HG03159 (cell line): ENCODE measurements at regions not wholly inside any gene's neighbourhood (a gene's known extent, or its start where the extent isn't known, plus 50 kb on each side); places are given as distances from the start of the nearest gene placed in this dataset.

ENCODE experiments used
- ATAC-seq: cut with Tn5 transposase; IDR thresholded peaks from one replicate; pipeline ENCODE4 v1.9.1; 2021; ENCODE audit warnings: mild to moderate bottlenecking, moderate library complexity; ENCODE audit not compliant: unreplicated experiment

DNA sequence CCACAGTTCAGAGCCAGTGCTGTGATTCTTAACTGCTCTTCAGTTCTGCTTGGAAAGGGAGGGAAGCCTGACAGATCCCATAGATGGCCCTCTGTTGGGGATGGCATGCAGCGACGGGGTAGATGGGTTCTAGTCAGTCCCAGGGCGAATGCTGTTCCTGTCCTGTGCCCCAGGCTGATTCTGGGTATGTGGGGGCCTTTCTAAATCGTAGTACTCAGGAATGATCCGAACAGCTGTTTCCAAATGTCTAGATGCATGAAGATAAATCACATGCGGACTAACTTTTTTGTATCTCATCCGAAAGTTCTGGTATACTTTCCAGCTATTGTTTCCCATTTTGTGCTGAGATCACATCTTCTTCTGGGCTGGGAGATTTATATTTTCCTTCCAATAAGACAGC is 186.0 kb upstream of the MKI67 start:
- no peak for ATAC-seq

DNA sequence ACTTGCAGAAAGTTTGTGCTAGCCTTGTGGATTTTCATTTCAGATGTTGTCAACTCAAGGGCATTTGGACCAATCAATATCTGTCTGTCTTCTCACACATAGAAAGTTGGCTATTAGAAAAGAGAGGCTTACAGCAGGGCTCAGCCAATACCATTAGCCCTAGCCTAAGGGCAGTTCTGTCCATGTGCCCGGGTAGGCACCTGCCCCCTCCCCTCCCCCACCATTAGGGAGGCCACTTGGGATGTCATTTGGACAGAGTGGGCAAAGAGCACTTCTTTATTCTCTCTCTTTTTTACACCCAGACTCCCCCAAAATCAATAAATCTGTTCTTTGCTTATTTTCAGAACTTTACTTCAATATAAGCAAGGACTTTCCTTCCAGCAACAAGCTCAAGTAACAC is 188.5 kb upstream of the MKI67 start:
- ATAC-seq: no peak

DNA sequence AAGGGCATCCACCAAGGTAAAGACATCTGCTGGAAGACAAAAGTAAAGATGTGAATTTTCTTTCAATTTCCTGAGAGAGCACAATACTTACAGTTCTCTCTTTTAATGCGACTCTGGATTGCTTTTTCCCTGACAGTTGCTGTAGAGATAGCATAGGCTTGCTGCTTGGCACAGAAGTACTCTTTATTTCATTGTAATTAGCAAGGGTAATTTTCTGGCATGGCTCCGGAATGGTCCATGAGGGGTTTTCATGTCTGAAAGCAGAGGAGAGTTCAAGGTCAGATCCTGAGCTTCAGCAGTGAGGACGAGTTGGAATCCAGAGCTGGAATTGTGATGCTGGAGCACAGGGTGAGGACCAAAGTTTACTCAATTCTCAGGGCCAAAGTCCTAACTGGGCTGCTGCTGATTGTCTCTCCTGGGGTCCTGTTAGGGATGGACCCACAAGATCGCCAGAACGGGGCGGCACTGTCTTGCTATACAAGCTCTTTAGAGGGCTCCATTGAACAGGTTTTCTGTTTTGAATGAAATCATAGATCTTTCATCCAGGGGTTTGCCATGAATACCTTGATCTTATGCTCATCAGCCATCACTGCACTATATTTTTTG is 190.0 kb upstream of the MKI67 start:
- ATAC-seq: no peak

DNA sequence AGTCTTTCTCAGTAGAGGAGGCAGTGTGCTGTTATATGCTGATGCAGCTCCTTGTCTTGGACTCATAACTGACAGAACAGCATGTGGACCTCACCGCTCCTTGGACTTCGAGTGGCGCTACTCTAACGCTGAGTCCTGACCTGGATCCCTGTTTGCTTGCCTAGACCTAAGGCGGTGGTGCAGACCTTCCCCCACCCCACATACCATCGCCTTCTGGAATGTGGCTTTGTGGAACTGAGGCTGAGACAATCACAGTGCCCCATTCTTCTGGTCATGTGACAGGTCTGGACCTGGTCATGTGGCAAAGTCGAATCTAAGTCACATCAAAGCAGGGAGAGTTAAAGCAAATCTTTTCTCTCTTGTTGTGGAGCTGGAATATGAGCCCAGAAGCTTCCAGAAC is 190.7 kb upstream of the MKI67 start:
- no peak for ATAC-seq

DNA sequence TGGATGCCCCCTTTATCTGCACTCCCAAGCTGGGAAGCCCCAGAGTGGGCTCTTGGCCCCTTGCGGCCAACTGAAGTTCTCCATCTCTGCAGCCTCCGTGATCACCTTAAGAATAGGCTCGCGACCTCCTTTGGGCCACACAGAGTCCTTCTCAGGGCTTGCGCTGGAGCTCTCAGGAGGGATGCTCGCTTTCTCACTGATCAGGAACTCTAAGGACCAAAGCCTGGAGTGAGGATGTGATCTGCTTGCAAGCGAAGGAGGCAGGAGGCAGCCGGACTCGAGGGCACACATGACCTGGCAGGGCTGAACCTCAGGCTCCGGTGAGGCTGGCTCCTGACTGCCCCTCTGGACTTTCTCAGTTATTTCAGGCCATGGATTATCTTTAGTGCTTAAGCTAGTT is 192.1 kb upstream of the MKI67 start:
- no peak for ATAC-seq

DNA sequence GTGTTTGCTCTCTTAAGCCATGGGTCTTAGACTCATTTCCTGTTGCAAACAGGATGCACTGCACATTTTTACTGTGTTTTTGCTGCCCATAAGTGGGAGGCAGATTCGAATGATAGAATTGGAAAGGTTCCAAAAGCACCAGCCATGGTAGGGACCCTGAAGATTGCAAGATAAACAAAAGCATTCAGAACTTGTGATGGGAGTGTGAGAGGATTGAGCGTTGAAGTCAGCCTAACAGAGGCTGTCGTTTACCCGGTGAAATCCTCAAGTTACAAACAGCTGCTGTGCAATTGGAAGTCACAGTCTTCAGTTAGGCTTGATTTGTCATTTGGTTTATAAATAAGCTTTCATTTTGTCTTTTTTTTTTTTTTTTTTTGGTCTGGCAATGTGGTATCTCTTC is 192.7 kb upstream of the MKI67 start:
- no peak for ATAC-seq

DNA sequence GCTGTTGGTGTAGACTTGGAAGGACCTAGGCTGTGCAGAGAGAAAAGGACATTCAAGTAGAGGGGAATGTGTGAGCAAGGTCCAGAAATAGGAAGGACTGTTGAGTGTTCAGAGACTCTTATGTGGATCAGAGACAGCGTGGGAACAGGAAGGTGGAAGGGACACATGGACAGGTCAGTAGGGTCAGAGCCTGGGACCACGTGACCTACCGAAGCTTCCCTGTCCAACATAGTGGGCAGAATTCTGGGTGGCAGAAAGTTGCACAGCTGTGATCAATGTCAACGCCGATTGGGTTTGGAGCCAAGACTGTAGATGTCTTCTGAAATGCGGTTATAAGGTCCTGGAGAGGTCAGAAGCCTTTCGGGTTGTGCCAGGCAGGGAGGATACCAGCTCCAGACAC is 195.9 kb upstream of the MKI67 start:
- no peak for ATAC-seq

DNA sequence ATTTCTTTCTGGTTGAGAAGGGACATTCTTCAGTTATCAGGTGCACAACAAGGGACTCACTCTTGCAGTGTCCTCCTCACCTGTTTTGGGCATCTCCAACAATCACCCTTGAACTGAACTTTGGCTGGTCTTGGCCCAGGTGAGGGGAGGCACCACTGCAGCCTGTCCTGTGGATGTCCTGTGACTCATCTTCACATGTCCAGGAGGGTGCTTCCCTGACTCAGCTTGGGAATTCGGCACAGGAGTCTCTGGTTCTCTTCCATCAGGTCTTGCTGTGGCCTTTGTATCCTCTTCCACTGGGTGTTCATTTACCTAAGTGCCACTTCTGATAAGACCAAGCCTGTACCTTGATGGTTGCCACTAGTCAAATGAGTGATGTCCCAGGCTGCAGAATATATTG is 196.7 kb upstream of the MKI67 start:
- ATAC-seq: no peak

DNA sequence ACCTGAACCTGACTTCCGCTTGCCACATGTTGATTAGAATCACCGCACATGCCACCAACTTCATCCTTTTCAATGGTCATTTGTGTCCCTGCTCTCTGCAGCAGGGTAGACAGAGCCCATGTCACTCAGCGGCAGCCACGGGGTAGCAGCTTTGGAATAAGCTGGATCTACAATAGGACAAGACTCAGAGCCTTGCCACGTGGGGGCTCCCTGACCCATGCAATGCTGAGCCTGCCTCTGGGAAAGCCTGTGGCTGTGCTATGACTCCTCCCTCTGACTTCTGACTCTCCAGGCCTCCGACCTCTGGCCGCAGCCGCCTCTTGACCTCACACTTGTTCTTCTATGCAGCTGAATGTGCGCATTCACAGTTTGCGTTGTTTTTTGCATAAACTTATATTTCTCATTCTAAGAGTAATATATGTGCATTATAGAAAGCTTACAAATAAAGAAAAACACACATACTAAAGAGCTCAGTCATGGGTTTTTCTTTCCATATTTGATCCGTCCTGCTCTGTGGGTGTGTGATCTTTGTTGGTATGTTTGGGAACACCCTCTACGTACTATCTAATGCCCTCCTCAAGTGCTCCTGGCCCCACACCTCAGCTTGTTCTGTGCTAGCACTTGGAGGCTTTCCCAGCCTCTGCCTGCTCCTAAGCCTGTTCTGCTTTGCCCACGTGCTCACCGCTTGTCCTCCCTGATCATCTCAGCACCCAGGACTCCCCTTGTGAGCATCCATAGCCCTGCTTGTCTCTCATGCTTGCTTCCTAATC is 198.0 kb upstream of the MKI67 start:
- ATAC-seq: no peak

DNA sequence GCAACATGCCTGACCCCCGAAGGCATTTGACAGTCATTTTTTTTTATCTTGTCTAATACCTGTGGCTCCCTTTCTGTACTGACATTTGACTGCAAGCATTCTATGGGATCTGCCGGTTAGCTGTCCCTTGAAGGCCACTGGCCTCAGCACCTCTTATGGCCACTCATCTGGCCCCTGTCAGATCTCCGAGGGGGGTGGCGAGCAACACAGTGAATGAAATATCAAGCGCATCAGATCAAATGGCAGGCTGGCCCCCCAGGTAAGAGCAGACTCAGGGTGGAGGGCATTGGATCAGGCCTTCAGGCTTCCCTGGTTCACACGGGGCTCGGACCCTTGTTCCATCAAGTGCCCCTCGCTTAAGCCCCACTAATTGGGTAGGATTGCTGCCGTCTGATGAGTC is 199.6 kb upstream of the MKI67 start:
- no peak for ATAC-seq

DNA sequence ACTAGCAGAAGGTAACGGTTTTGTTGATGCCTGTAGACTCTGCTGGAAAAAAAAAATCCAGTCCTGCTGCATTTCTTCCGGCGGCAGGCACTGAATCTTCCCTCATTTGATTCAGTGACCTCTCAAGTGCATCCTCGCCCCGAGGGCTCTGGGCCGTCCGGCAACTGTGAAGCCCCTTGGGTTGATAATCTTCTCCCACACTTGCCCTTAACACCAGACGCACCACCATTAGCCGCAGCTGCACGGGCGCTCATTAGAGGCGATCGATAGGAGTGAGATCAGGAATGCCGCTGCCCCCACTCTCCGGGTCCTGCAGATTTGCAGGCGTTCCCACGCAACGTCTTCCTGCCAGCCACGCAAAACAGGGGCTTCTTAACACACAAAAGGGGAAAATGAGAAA is 200.0 kb upstream of the MKI67 start:
- ATAC-seq: no peak

DNA sequence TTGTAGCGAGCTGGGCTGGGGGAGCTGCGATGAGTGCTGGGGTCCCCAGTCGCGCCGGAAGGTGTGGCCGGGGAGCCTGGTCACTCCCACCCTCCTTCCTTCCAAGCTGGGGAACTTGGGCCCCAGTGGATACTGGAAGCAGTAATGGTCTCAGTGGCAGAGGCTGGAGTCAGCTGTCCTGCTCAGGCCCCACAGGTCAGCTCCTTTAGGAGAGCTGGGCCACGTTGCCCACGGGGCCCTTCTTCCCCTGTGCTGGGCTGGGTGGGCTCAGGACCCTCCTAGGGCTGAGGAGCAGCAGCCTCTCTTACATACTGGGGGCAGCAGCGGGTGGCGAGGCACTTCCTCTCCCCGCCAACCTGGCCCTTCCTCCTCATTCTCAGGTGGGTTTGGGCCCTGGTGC is 200.6 kb upstream of the MKI67 start:
- ATAC-seq: no peak

DNA sequence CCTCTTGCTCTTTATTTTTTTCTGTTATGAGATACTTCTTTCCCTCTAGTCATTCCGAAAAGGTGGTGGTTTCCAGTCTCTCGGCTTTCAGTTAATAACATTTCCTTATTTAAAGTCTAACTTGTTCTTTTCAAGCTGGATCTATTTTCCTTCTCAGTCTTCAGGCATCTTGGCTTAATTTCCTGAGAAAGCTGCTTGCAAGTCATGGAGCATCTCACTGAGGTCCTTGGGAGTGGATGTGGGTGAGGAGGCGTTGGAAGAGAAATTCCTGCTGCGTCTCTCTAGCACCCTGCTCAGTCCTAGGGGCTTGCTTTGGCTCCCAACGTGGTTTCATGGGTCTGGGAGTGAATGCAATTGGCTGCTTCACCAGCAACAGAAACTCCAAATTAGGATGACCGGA is 210.2 kb upstream of the MKI67 start:
- ATAC-seq: no peak

DNA sequence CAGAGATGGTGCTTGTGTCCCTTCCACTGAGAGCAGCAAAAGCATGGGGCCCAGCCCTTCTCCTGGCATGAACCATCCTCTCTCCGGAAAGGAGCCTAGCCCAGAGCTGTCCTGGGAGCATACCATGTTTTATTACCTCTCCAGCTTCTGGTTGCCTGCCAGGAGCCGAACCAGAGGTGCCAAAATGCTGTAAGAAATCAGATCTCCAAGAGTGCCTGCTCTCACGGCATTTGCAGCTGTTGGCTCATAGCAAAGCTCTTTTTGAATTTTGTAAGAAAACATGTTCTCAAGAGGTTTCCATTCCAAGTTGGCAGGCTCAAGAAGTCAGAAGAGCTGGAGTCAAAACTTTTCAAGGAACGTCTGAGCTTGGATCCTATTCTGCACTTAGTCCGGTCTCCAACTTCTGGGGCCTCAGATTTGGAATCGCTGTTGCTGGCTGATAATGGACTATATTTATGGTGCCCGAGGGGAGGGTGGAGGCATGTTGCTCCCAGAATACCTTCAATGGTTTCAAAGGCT is 211.7 kb upstream of the MKI67 start:
- ATAC-seq: no peak

DNA sequence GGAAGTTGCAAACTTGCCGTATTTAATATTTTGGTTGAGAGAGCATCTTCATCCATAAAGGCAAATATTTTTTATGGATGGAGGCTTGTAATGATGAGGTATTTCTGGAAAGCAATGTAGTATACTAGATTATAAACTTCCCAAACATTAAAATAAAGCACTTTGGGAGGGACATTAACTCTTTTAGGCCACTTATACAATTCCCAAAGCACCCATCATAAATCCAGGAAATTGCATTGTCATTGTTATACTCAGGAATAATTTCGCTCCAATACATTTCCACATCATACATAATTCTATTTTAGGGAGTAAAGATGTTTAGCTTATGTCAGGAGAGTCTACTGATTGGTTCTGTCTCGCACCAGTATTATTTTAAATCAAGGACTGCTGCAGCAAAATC is 212.7 kb upstream of the MKI67 start:
- no peak for ATAC-seq

DNA sequence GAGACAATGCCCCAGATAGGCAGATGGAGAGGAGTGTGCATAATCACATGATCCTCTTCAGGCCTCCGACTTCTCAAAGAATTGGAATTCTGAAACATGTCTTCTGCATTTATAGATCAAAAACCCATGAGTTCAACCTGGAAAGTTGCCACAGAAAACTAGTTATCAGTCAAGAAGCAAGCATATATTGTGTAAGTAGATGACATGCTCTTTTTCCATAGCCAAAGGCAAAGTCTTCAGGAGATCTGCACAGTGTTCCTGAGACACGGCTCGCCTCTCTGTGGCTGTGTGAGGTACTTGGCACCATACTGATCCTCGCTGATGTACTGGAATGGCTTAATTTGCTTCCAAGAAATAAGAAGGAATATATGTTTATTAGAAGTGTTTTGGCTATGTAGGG is 213.5 kb upstream of the MKI67 start:
- ATAC-seq: no peak

DNA sequence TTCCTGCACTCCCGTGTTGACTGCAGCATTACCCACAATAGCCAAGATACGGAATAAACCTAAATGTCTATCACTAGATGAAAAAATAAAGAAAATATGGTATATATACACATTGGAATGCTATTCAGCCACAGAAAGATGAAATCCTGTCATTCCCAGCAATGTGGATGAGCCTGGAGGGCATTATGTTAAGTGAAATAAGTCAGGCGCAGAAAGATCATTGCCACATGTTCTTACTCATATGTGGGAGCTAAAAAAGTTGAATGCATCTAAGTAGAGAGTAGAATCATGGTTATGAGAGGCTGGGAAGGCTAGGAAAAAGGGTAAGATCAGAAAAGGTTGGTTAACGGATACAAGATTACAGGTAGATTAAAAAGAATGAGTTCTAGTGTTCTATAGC is 219.1 kb upstream of the MKI67 start:
- no peak for ATAC-seq

DNA sequence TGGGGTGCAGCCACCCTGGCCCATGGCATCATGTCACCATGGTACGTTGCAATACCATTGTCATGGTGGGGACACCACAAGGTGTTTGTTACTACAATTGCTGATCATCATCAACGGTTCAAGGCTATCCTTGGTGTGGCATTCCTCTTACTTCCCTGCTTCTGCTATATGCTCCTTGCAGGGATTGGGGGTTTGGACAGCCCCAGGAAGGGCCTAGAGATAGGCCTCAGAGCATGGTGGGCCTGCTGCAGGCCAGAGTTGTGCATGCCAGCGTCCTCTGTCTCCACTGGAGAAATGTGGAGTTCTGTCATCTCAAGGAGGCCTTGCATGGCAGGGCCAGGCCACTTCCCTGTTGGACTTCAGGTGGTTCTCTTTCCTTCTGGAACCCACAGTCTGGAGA is 234.6 kb upstream of the MKI67 start:
- ATAC-seq: no peak

DNA sequence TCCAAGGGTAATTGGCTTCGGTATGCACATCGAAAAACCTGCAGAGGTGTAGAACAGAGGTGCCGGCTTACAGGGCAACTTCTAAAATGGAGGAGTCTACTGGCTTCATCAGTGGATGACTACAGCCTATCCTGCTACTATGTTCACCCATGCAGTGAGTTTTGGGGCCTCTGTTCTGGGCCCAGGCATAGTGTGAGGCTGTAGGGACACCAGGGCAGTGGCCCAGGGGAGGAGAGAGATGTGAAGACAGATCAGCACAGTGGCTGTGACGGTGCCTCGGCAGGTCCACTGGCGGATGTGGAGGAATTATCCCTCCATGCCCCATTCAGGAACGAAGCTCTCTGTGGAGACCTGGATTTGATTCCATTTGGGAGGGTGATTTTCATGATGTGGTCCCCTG is 235.3 kb upstream of the MKI67 start:
- no peak for ATAC-seq

DNA sequence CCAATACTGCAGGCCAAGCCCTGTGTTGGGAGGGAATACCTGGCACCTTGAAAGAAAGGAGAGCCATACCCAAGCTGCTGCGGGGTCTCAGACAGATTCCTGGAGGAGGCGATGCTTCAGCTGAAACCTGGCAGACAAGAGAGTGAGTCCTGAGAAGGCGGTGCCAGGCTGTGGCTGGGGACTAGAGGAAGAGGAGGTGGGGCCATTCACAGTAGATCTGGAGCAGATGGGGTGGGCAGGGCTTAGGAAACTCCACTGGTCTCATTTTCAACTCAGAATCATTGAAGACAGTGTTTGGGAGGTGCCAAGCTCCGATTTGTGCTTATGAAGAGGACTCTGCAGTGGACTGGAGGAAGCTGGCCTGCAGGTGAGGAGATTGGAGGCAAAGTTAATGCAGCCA is 236.3 kb upstream of the MKI67 start:
- ATAC-seq: no peak

DNA sequence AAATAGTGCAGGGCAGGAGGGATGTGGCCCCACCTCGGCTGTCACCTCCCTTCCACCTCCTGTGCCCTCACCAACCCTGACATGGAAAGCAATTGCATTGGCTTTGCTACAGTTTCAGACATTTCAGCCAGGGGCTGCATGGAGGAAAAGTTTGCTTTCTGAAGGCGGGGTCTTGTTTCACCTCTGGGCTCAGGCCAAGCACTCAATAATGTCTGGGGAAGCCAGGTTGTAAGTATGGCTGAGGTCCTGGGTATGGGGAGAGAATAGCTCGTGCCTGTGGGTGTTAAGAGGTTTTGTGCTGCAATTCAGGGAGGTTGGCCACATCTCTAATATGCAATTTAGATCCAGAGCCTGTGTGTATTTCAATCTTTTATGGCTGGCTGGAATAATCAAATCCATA is 238.4 kb upstream of the MKI67 start:
- no peak for ATAC-seq

DNA sequence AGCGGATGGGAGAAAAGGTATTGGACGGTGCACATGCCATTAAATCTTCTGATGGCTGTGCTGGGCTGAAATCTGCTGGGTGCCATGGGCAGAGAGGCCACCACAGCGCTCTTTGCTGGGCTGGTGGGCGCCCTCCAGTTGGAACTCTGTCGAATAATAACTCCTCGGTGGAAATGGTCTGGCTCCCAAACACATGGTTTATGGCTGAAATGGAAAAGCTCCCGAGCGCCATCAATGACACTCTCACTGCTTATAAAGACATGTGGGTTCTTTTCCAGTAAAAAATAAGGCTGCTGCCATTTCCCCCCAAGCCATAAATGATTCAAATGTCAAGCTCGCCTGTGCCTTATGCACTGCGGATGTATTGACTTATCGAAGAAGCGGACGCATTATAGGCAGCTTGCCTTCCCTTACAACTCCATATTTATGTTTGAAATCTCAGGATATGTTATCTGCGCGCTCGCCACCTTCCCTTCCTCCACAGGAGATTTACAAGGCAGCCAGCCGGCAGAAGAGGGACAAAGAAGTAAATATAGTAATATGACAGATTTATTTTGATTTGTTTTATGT is 239.0 kb upstream of the MKI67 start:
- ATAC-seq: no peak
